K562 (cell line): ENCODE measurements at regions not wholly inside any gene's neighbourhood (a gene's known extent, or its start where the extent isn't known, plus 50 kb on each side); places are given as distances from the start of the nearest gene placed in this dataset.

Experiments
- ATAC-seq: fragments of 200-7000 bp; cut with Tn5 transposase; 3 replicates; pipeline ENCODE4 v1.9.1; 2020; ENCODE audit warnings: moderate library complexity
- BruUV-seq: library from RNA; stranded (reverse); fragments of 400-500 nt; replicated peaks from 2 replicates; lab custom pipeline; 2021; lab: Mats Ljungman, UMichigan
- CTCF ChIA-PET: fragments of 300-600 bp; formaldehyde crosslinking; extraction: SDS; loops from one replicate; lab custom pipeline; 2021; ENCODE audit warnings: low intra/inter-chr PET ratio; lab: Yijun Ruan, JAX
- POLR2A ChIA-PET: fragments of 300-600, 350-650 bp; sonication (Branson Sonifier 250); formaldehyde crosslinking; extraction: SDS; loops from one replicate; lab custom pipeline; 2021; ENCODE audit warnings: antibody characterized with exemption, inconsistent platforms; lab: Yijun Ruan, JAX
- DNase-seq, 4 experiments: peaks; one replicate each; pipeline versions ENCODE4 v3.0.0 to v3.0.0-alpha.2; 2011 to 2018; ENCODE audit warnings: low spot score in 3 of 4, mixed read lengths in 3 of 4; ENCODE audit errors: extremely low read depth in 1 of 4
- FAIRE-seq: peaks from 2 replicates; lab custom pipeline; 2011; peaks lifted over from hg19 to GRCh38; lab: Jason Lieb, UNC
- H2AFZ ChIP-seq: 2 replicates; pipeline ENCODE4 v1.6.0; 2011; ENCODE audit warnings: low read depth, low read length, control low read depth, inconsistent platforms
- H3K27ac ChIP-seq: fragments of 200-600 bp; 3 replicates; pipeline ENCODE4 v1.8.0; 2011; ENCODE audit warnings: low read depth, mild to moderate bottlenecking, control low read depth, inconsistent platforms, low read length, moderate library complexity, mixed read lengths; ENCODE audit errors: extremely low read depth
- H3K27me3 ChIP-seq, 2 experiments: fragments of 300-600 bp in 1 of 2; 2 replicates in 1 of 2; 3 replicates in 1 of 2; pipeline versions ENCODE4 v1.6.0 to v1.8.0; 2011; ENCODE audit warnings: inconsistent platforms in 2 of 2, low read length in 2 of 2, mild to moderate bottlenecking in 1 of 2, mixed read lengths in 1 of 2, moderate library complexity in 1 of 2; ENCODE audit not compliant: control insufficient read depth in 2 of 2, insufficient read depth in 2 of 2
- H3K36me3 ChIP-seq: fragments of 300-600 bp; 3 replicates; pipeline ENCODE4 v1.8.0; 2011; ENCODE audit warnings: mild to moderate bottlenecking, low read length, inconsistent platforms; ENCODE audit not compliant: control insufficient read depth, insufficient read depth
- H3K4me1 ChIP-seq, 2 experiments: fragments of 200-600 bp in 1 of 2; replicated peaks in 1 of 2; 2 replicates in 1 of 2; 3 replicates in 1 of 2; pipeline versions ENCODE4 v1.5.1 to v1.8.0; 2011; ENCODE audit warnings: inconsistent platforms in 2 of 2, low read length in 2 of 2, mild to moderate bottlenecking in 1 of 2, mixed read lengths in 1 of 2, moderate library complexity in 1 of 2; ENCODE audit not compliant: control insufficient read depth in 2 of 2, insufficient read depth in 2 of 2
- H3K4me2 ChIP-seq: 2 replicates; pipeline ENCODE4 v1.6.1; 2011; ENCODE audit warnings: low read length, control low read depth, inconsistent platforms, mixed read lengths; ENCODE audit not compliant: insufficient read depth
- H3K4me3 ChIP-seq: fragments of 200-600 bp; sonication (generic), shearing (Covaris generic); 2 replicates; pipeline ENCODE4 v1.5.1; 2016; ENCODE audit warnings: control low read depth, inconsistent platforms
- H3K79me2 ChIP-seq: fragments of 200-600 bp; 3 replicates; pipeline ENCODE4 v1.8.0; 2011; ENCODE audit warnings: low read length, inconsistent platforms; ENCODE audit not compliant: control insufficient read depth, insufficient read depth
- H3K9ac ChIP-seq, 2 experiments: 2 replicates each; pipeline versions ENCODE4 v1.6.0 to v1.6.1; 2011; ENCODE audit warnings: low read depth in 2 of 2, low read length in 2 of 2, control low read depth in 1 of 2, inconsistent platforms in 1 of 2, mild to moderate bottlenecking in 1 of 2, mixed read lengths in 1 of 2; ENCODE audit not compliant: insufficient read depth in 1 of 2
- H3K9me1 ChIP-seq: one replicate; pipeline ENCODE4 v1.6.0; 2011; ENCODE audit warnings: inconsistent platforms, mild to moderate bottlenecking, low read length, moderate library complexity; ENCODE audit not compliant: control insufficient read depth, insufficient read depth
- H3K9me3 ChIP-seq: replicated peaks from 2 replicates; pipeline ENCODE4 v1.5.1; 2011; ENCODE audit warnings: low read depth, low read length, inconsistent platforms; ENCODE audit not compliant: control insufficient read depth, insufficient read depth
- H4K20me1 ChIP-seq: replicated peaks from 2 replicates; pipeline ENCODE4 v1.6.1; 2011; ENCODE audit warnings: low read length, inconsistent platforms, mixed read lengths; ENCODE audit not compliant: control insufficient read depth, insufficient read depth
- ASH1L ChIP-seq: fragments of 450-650 bp; IDR thresholded peaks from 2 replicates; pipeline ENCODE4 v1.6.1; 2018; ENCODE audit warnings: borderline replicate concordance, mild to moderate bottlenecking, low read depth; ENCODE audit not compliant: partially characterized antibody
- CEBPG ChIP-seq, 3 experiments: fragments of 200-800 bp in 1 of 3; sonication (Bioruptor generic) in 1 of 3; sonication (generic) in 1 of 3; formaldehyde crosslinking in 1 of 3; IDR thresholded peaks in 2 of 3; conservative IDR thresholded peaks in 1 of 3; 2 replicates each; pipeline versions ENCODE4 v1.6.1 to v1.8.0; 2016 to 2022; ENCODE audit warnings: missing compliant biosample characterization in 2 of 3, missing genetic modification characterization in 2 of 3, mild to moderate bottlenecking in 1 of 3, missing genetic modification reagents in 1 of 3
- CREBBP ChIP-seq: IDR thresholded peaks from one replicate; pipeline ENCODE4 v1.6.1; 2012; ENCODE audit warnings: low read depth, mild to moderate bottlenecking, control low read depth, inconsistent platforms, low read length
- FOXA3 ChIP-seq, 2 experiments: fragments of 450-650 bp in 1 of 2; sonication (generic) in 1 of 2; formaldehyde crosslinking; IDR thresholded peaks in 1 of 2; conservative IDR thresholded peaks in 1 of 2; 2 replicates each; pipeline versions ENCODE4 v1.4.0 to v1.8.0; 2020 to 2022; ENCODE audit warnings: mild to moderate bottlenecking in 2 of 2, missing genetic modification reagents in 1 of 2
- HSF4 ChIP-seq: fragments of 250-450 bp; sonication (Bioruptor Pico); IDR thresholded peaks from 2 replicates; pipeline ENCODE4 v2.1.2; 2022; ENCODE audit warnings: mild to moderate bottlenecking, moderate library complexity, borderline replicate concordance
- JUND ChIP-seq, 2 experiments: IDR thresholded peaks; 2 replicates in 1 of 2; 3 replicates in 1 of 2; pipeline ENCODE4 v1.6.1; 2011; ENCODE audit warnings: borderline replicate concordance in 2 of 2, low read depth in 2 of 2, low read length in 2 of 2, improper control_type of control experiment in 1 of 2, missing biosample characterization in 1 of 2, missing genetic modification characterization in 1 of 2, missing genetic modification reagents in 1 of 2
- KAT8 ChIP-seq: fragments of 450-650 bp; IDR thresholded peaks from 2 replicates; pipeline ENCODE4 v1.6.1; 2016; ENCODE audit warnings: low read depth, mild to moderate bottlenecking
- KLF10 ChIP-seq: fragments of 250-450 bp; sonication (Bioruptor Pico); IDR thresholded peaks from 2 replicates; pipeline ENCODE4 v1.6.1; 2021; ENCODE audit warnings: matching md5 sums
- MAFF ChIP-seq: IDR thresholded peaks from 2 replicates; pipeline ENCODE4 v1.6.1; 2012; ENCODE audit warnings: low read length, improper control_type of control experiment
- MEIS2 ChIP-seq: fragments of 450-650 bp; IDR thresholded peaks from 2 replicates; pipeline ENCODE4 v1.6.1; 2014; ENCODE audit warnings: mild to moderate bottlenecking; ENCODE audit not compliant: partially characterized antibody
- NR2C1 ChIP-seq, 2 experiments: fragments of 450-650 bp; IDR thresholded peaks; 2 replicates each; pipeline ENCODE4 v1.6.1; 2017; ENCODE audit warnings: mild to moderate bottlenecking in 2 of 2, antibody characterized with exemption in 1 of 2, inconsistent platforms in 1 of 2, missing compliant biosample characterization in 1 of 2, missing genetic modification characterization in 1 of 2
- NR4A1 ChIP-seq, 2 experiments: fragments of 250-450 bp in 1 of 2; fragments of 450-650 bp in 1 of 2; sonication (Bioruptor Pico) in 1 of 2; IDR thresholded peaks; 2 replicates each; pipeline versions ENCODE4 v1.4.0 to v1.6.1; 2016 to 2020; ENCODE audit warnings: mild to moderate bottlenecking in 2 of 2, missing compliant biosample characterization in 1 of 2, missing genetic modification characterization in 1 of 2, moderate library complexity in 1 of 2
- PHF8 ChIP-seq: fragments of 200-600 bp; sonication (generic); IDR thresholded peaks from 2 replicates; pipeline ENCODE4 v1.6.1; 2012; ENCODE audit warnings: mixed run types, mild to moderate bottlenecking, inconsistent platforms, low read length, moderate library complexity, borderline replicate concordance
- RBM22 ChIP-seq: fragments of 200-400 bp; formaldehyde crosslinking; IDR thresholded peaks from 2 replicates; pipeline ENCODE4 v1.6.1; 2018; ENCODE audit warnings: low read length, low read depth; ENCODE audit not compliant: poor library complexity, severe bottlenecking
- XRCC3 ChIP-seq: fragments of 450-650 bp; IDR thresholded peaks from 2 replicates; pipeline ENCODE4 v1.6.1; 2017; ENCODE audit warnings: mild to moderate bottlenecking, moderate library complexity
- ZNF764 ChIP-seq: fragments of 250-450 bp; sonication (Bioruptor Pico); IDR thresholded peaks from 2 replicates; pipeline ENCODE4 v1.4.0; 2020; ENCODE audit warnings: low read depth, mild to moderate bottlenecking, moderate library complexity
- WGBS: fragments of 100-300 bp; shearing (Covaris generic); methylation state at CpG from one replicate; pipeline ENCODE4 v1.1.6; 2016; ENCODE audit warnings: low coverage, mixed read lengths; ENCODE audit not compliant: insufficient coverage; ENCODE audit errors: missing lambda C conversion rate; 5-methylcytosine and 5-hydroxymethylcytosine counted together
- in situ Hi-C: fragments of 300-500 bp; cut with MboI; formaldehyde crosslinking; loops from 4 replicates; pipeline ENCODE4 v1.15.0; 2018; ENCODE audit warnings: inconsistent platforms, mixed read lengths
- intact Hi-C: fragments of 100-400 bp; cut with micrococcal nuclease; formaldehyde crosslinking; loops from 2 replicates; pipeline ENCODE4 v1.14.2; 2022
- TF ChIP-seq, protein P1 (sequence below): sonication (generic); formaldehyde crosslinking; IDR thresholded peaks from 2 replicates; pipeline ENCODE4 v1.8.0; 2022; ENCODE audit warnings: missing genetic modification reagents, mild to moderate bottlenecking, moderate library complexity, borderline replicate concordance
- TF ChIP-seq, protein P2 (sequence below): fragments of 450-650 bp; conservative IDR thresholded peaks from 2 replicates; pipeline ENCODE4 v1.6.1; 2016; ENCODE audit warnings: missing genetic modification characterization, low read depth, mild to moderate bottlenecking, control low read depth, missing compliant biosample characterization

DNA sequence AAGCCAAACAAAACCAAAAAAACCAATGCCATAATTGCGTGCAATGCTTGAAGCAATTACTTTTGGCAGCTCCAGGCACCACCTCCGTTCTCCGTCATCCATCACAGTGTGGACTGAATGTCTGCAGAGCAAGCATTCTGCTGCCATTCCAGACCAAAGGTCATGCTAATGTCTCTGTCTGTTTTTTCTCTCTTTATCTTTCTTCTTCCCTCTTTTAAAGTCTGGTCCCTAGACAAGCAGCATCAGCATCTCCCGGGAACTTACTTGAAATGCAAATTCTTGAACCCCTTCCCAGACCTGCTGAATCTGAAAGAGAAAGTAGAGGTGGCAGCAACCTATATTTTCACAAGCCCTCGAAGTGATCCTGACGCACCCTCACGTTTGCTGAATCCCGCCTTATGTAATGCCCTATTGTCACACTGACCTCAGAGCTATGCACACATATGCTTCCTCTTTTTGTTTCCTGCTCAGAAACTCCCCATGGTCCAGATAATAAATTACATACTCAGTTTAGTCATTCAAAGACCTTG is 297.3 kb upstream of the PROK2 start:
- H3K4me1 ChIP-seq = peaks cover 24 to 47% of the 10 kb centered on the region in 2 experiments
- BruUV-seq = no TSS peak
- H3K27me3 ChIP-seq = no peaks in the 10 kb centered on the region
- ChIA-PET CTCF (no interaction called here), POLR2A (no interaction called here)
- WGBS = 42% methylated on average over 8 of the region's 8 CpGs
- no peaks in the 10 kb centered on the region for H3K79me2 ChIP-seq
- intact Hi-C loops (loop anchor here (10.0 kb wide), 2 partner anchors 77 to 127 kb away; no protein-coding TSS in a partner anchor), in situ Hi-C loops (no loop called here)
- no peaks in the 10 kb centered on the region for H3K9me3 ChIP-seq
- DNase-seq = no peak
- H3K4me2 ChIP-seq = no peak overlapping the region
- H3K36me3 ChIP-seq = no peaks in the 10 kb centered on the region
- no peak overlapping the region for H3K27ac ChIP-seq
- peak; percentile 51 for FAIRE-seq
- no peak for ATAC-seq
- no peaks in the 10 kb centered on the region for H4K20me1 ChIP-seq
- no peak overlapping the region for H3K9ac ChIP-seq
- H3K4me3 ChIP-seq = no peak overlapping the region
- no peaks in the 10 kb centered on the region for H3K9me1 ChIP-seq
- no peak overlapping the region for H2AFZ ChIP-seq
- TF ChIP-seq CEBPG (CRISPR knock-in tag; IDR thresholded peaks at IDR 0.05) = no peak
- 0 out of 4 replicates have a peak, but pooled peaks of 1 of the 2 experiments have one; percentile 15 for TF ChIP-seq CEBPG (tag; conservative IDR thresholded peaks at IDR 0.05 in 1 of 2, IDR thresholded peaks at IDR 0.05 in 1 of 2)
- TF ChIP-seq, protein P1, sequence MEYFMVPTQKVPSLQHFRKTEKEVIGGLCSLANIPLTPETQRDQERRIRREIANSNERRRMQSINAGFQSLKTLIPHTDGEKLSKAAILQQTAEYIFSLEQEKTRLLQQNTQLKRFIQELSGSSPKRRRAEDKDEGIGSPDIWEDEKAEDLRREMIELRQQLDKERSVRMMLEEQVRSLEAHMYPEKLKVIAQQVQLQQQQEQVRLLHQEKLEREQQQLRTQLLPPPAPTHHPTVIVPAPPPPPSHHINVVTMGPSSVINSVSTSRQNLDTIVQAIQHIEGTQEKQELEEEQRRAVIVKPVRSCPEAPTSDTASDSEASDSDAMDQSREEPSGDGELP (CRISPR knock-in tag) = no peak
- TF ChIP-seq CREBBP = no peak
- TF ChIP-seq PHF8 = no peak
- TF ChIP-seq XRCC3 = no peak
- 0 out of 2 replicates have a peak, but pooled peaks have one; percentile 9 for TF ChIP-seq JUND (IDR thresholded peaks at IDR 0.05; ENCODE audit: borderline replicate concordance, low read depth, low read length)
- no peak; the same call in 2 of the 3 replicates for TF ChIP-seq JUND (tag; IDR thresholded peaks at IDR 0.05; ENCODE audit: borderline replicate concordance, low read depth, low read length)
- TF ChIP-seq, protein P2, sequence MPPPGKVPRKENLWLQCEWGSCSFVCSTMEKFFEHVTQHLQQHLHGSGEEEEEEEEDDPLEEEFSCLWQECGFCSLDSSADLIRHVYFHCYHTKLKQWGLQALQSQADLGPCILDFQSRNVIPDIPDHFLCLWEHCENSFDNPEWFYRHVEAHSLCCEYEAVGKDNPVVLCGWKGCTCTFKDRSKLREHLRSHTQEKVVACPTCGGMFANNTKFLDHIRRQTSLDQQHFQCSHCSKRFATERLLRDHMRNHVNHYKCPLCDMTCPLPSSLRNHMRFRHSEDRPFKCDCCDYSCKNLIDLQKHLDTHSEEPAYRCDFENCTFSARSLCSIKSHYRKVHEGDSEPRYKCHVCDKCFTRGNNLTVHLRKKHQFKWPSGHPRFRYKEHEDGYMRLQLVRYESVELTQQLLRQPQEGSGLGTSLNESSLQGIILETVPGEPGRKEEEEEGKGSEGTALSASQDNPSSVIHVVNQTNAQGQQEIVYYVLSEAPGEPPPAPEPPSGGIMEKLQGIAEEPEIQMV = no peak
- 0 out of 4 replicates have a peak, but pooled peaks of 1 of the 2 experiments have one; percentile 9 for TF ChIP-seq FOXA3 (CRISPR knock-in tag; conservative IDR thresholded peaks at IDR 0.05 in 1 of 2, IDR thresholded peaks at IDR 0.05 in 1 of 2)
- no peak for TF ChIP-seq MAFF
- TF ChIP-seq HSF4 (CRISPR knock-in tag) = no peak
- TF ChIP-seq MEIS2 = peak; percentile 46
- TF ChIP-seq NR2C1 (IDR thresholded peaks at IDR 0.05) = no peak
- TF ChIP-seq NR2C1 (tag; IDR thresholded peaks at IDR 0.05) = peak; percentile 29; the same call in 1 of the 2 replicates
- TF ChIP-seq KAT8 = no peak
- TF ChIP-seq NR4A1 (CRISPR knock-in tag; IDR thresholded peaks at IDR 0.05) = no peak
- TF ChIP-seq NR4A1 (tag; IDR thresholded peaks at IDR 0.05) = no peak
- TF ChIP-seq ASH1L = no peak
- no peak for TF ChIP-seq KLF10 (CRISPR knock-in tag)
- TF ChIP-seq RBM22 = no peak
- TF ChIP-seq ZNF764 = no peak
